ENCODE measurements at regions not wholly inside any gene's neighbourhood (a gene's known extent, or its start where the extent isn't known, plus 50 kb on each side); places are given as distances from the start of the nearest gene placed in this dataset.

GRCh38 chr18:78685980-78686530 lies 293.6 kb upstream of the SALL3 start (continued):
- TF ChIP-seq GABPA (IDR thresholded peaks at IDR 0.05; ENCODE audit: low read depth, low read length) (no peak), GABPA (CRISPR knock-in tag; IDR thresholded peaks at IDR 0.05; ENCODE audit: low read depth) (no peak), ZNF205 (CRISPR knock-in tag; IDR thresholded peaks at IDR 0.05) (no peak), ZNF225 (CRISPR knock-in tag; IDR thresholded peaks at IDR 0.05) (no peak), SAP130 (CRISPR knock-in tag; IDR thresholded peaks at IDR 0.05; ENCODE audit: low read depth) (no peak), YY1 (IDR thresholded peaks at IDR 0.05; ENCODE audit: insufficient read depth, insufficient replicate concordance, low read depth, low read length) (no peak), MAX (IDR thresholded peaks at IDR 0.05) (no peak), ZNF746 (CRISPR knock-in tag; IDR thresholded peaks at IDR 0.05) (no peak), AGO2 (optimal IDR thresholded peaks at IDR 0.05; ENCODE audit: low read depth, low read length) (no peak), ZNF232 (CRISPR knock-in tag; IDR thresholded peaks at IDR 0.05; ENCODE audit: borderline replicate concordance) (no peak), ZZZ3 (CRISPR knock-in tag; IDR thresholded peaks at IDR 0.05; ENCODE audit: borderline replicate concordance) (no peak)

- BruUV-seq (replicated peaks) = no TSS peak
- no peak for TF ChIP-seq ZSCAN20 (CRISPR knock-in tag; IDR thresholded peaks at IDR 0.05; ENCODE audit: borderline replicate concordance)
- TF ChIP-seq RXRB (CRISPR knock-in tag; IDR thresholded peaks at IDR 0.05; ENCODE audit: borderline replicate concordance) = no peak
- no peak for TF ChIP-seq RCOR2 (CRISPR knock-in tag; IDR thresholded peaks at IDR 0.05)
- TF ChIP-seq RAD21 (CRISPR knock-in tag; IDR thresholded peaks at IDR 0.05) = no peak
- TF ChIP-seq ZNF7 (CRISPR knock-in tag; IDR thresholded peaks at IDR 0.05) = no peak
- TF ChIP-seq MLXIP (CRISPR knock-in tag; IDR thresholded peaks at IDR 0.05; ENCODE audit: borderline replicate concordance) = no peak
- TF ChIP-seq RBM39 (IDR thresholded peaks at IDR 0.05; ENCODE audit: low read depth, low read length, poor library complexity, severe bottlenecking) = no peak
- TF ChIP-seq ZFP91 (CRISPR knock-in tag; IDR thresholded peaks at IDR 0.05; ENCODE audit: borderline replicate concordance) = no peak
- TF ChIP-seq MAFF (IDR thresholded peaks at IDR 0.05; ENCODE audit: low read depth, low read length) = no peak
- no peak for TF ChIP-seq PRPF4 (IDR thresholded peaks at IDR 0.05; ENCODE audit: low read depth, low read length, poor library complexity, severe bottlenecking)
Measured at GRCh38 chr18:78686976-78687685, 292.5 kb upstream of the SALL3 start.

More at GRCh38 chr18:78686976-78687685, 292.5 kb upstream of the SALL3 start:
- in situ Hi-C loops (cut with HindIII; ENCODE audit: extremely low pct_ligation_motif_present, low pct_unique_long_range_greater_than_20kb) (no loop called here), intact Hi-C loops (cut with micrococcal nuclease; ENCODE audit: unreplicated experiment) (no loop called here)
- DNase-seq (ENCODE audit: low spot score) = no peak
- H3K4me1 ChIP-seq (ENCODE audit: insufficient read depth, low read length) = no peaks in the 10 kb centered on the region
- no peak overlapping the region for H2AFZ ChIP-seq (ENCODE audit: low read length)
- no peaks in the 10 kb centered on the region for H3K36me3 ChIP-seq (replicated peaks in 1 of 2; ENCODE audit: control insufficient read depth in 1 of 2, insufficient read depth in 2 of 2, low read length in 2 of 2)
- no peak overlapping the region for H3K4me3 ChIP-seq (replicated peaks in 1 of 3; ENCODE audit: insufficient read depth in 1 of 3, low read depth in 2 of 3, low read length in 3 of 3)
- no peak for FAIRE-seq
- WGBS (ENCODE audit: low lambda C conversion rate) = 17% methylated on average over 13 of the region's 16 CpGs
- no peaks in the 10 kb centered on the region for H3K9me3 ChIP-seq (ENCODE audit: low read length)
- no peak overlapping the region for H3K9ac ChIP-seq (ENCODE audit: insufficient read depth, low read depth, low read length)
- no peak overlapping the region for H3K4me2 ChIP-seq (ENCODE audit: low read depth, low read length)
- POLR2A ChIA-PET = no interaction called here
- CTCF ChIA-PET (ENCODE audit: low intra/inter-chr PET ratio, low total read pairs) = no interaction called here
- H3K27me3 ChIP-seq (ENCODE audit: control insufficient read depth in 1 of 2, insufficient read depth in 2 of 2, low read length in 2 of 2) = peaks cover 2 to 52% of the 10 kb centered on the region in 2 experiments; a peak in 4 of 5 replicates
- H3K79me2 ChIP-seq (ENCODE audit: insufficient read depth, low read length) = no peaks in the 10 kb centered on the region
- ATAC-seq = no peak
- H4K20me1 ChIP-seq (ENCODE audit: insufficient read depth, low read length) = peaks cover 3% of the 10 kb centered on the region; the same call in 1 of the 2 replicates
- H3K27ac ChIP-seq (ENCODE audit: extremely low read length, insufficient read depth, low read length) = no peak overlapping the region

Data from HepG2 (cell line).